Ishikawa (cell line): ENCODE measurements at regions not wholly inside any gene's neighbourhood (a gene's known extent, or its start where the extent isn't known, plus 50 kb on each side); places are given as distances from the start of the nearest gene placed in this dataset.

Source experiments
- CEBPB ChIP-seq: IDR thresholded peaks from 2 replicates; pipeline ENCODE4 v1.6.1; 2012
- CREB1 ChIP-seq: IDR thresholded peaks from 2 replicates; pipeline ENCODE4 v1.6.1; 2012; ENCODE audit warnings: low read depth
- EGR1 ChIP-seq: IDR thresholded peaks from 2 replicates; pipeline ENCODE4 v1.6.1; 2012
- EP300 ChIP-seq: IDR thresholded peaks from 2 replicates; pipeline ENCODE4 v1.6.1; 2012; ENCODE audit warnings: borderline replicate concordance
- FOXM1 ChIP-seq: IDR thresholded peaks from 2 replicates; pipeline ENCODE4 v1.6.1; 2012; ENCODE audit warnings: low read depth, borderline replicate concordance
- NFIC ChIP-seq: IDR thresholded peaks from 2 replicates; pipeline ENCODE4 v1.6.1; 2012
- RAD21 ChIP-seq: IDR thresholded peaks from 2 replicates; pipeline ENCODE4 v1.6.1; 2012; ENCODE audit warnings: low read depth
- TAF1 ChIP-seq: IDR thresholded peaks from 2 replicates; pipeline ENCODE4 v1.6.1; 2012; ENCODE audit warnings: low read depth, mild to moderate bottlenecking
- TCF12 ChIP-seq: IDR thresholded peaks from 2 replicates; pipeline ENCODE4 v1.6.1; 2012; ENCODE audit warnings: low read depth
- TEAD4 ChIP-seq: IDR thresholded peaks from 2 replicates; pipeline ENCODE4 v1.6.1; 2012
- YY1 ChIP-seq: IDR thresholded peaks from 2 replicates; pipeline ENCODE4 v1.6.1; 2012; ENCODE audit warnings: low read depth
- ZBTB7A ChIP-seq: IDR thresholded peaks from 2 replicates; pipeline ENCODE4 v1.6.1; 2012; ENCODE audit warnings: low read depth
- TF ChIP-seq, protein P1 (sequence below): IDR thresholded peaks from 2 replicates; pipeline ENCODE4 v1.6.1; 2012; ENCODE audit warnings: low read depth, mild to moderate bottlenecking
- TF ChIP-seq, protein P2 (sequence below): IDR thresholded peaks from 2 replicates; pipeline ENCODE4 v1.6.1; 2012
- TF ChIP-seq, protein P3 (sequence below): IDR thresholded peaks from 2 replicates; pipeline ENCODE4 v1.6.1; 2012

DNA sequence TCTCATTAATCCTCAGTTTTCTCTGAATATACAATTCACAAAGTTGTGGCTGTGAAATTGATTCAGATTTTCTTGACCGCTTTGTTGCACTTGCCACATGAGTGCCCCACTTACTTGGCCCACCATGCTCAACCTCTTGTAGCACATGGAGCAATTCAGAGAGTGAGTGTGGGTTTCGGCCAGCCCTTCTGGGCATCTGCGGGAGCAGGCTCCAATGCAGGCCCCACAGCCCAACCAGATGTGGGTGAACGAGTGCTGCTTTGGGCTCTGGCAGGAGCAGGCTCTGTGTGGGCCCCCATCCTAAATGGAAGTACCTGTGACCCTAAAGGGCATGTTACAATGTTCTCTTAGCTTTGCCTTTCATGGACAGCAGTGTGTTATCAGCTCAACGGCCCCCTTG is 2338.6 kb downstream of the LRRC4C start:
- TF ChIP-seq TCF12 (no peak), ZBTB7A (no peak), TAF1 (no peak), CEBPB (no peak), NFIC (no peak), EP300 (no peak), FOXM1 (no peak), EGR1 (no peak), YY1 (no peak), RAD21 (no peak), TEAD4 (no peak), CREB1 (no peak)
- TF ChIP-seq, protein P1, sequence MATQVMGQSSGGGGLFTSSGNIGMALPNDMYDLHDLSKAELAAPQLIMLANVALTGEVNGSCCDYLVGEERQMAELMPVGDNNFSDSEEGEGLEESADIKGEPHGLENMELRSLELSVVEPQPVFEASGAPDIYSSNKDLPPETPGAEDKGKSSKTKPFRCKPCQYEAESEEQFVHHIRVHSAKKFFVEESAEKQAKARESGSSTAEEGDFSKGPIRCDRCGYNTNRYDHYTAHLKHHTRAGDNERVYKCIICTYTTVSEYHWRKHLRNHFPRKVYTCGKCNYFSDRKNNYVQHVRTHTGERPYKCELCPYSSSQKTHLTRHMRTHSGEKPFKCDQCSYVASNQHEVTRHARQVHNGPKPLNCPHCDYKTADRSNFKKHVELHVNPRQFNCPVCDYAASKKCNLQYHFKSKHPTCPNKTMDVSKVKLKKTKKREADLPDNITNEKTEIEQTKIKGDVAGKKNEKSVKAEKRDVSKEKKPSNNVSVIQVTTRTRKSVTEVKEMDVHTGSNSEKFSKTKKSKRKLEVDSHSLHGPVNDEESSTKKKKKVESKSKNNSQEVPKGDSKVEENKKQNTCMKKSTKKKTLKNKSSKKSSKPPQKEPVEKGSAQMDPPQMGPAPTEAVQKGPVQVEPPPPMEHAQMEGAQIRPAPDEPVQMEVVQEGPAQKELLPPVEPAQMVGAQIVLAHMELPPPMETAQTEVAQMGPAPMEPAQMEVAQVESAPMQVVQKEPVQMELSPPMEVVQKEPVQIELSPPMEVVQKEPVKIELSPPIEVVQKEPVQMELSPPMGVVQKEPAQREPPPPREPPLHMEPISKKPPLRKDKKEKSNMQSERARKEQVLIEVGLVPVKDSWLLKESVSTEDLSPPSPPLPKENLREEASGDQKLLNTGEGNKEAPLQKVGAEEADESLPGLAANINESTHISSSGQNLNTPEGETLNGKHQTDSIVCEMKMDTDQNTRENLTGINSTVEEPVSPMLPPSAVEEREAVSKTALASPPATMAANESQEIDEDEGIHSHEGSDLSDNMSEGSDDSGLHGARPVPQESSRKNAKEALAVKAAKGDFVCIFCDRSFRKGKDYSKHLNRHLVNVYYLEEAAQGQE: no peak
- TF ChIP-seq, protein P2, sequence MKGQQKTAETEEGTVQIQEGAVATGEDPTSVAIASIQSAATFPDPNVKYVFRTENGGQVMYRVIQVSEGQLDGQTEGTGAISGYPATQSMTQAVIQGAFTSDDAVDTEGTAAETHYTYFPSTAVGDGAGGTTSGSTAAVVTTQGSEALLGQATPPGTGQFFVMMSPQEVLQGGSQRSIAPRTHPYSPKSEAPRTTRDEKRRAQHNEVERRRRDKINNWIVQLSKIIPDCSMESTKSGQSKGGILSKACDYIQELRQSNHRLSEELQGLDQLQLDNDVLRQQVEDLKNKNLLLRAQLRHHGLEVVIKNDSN: no peak

DNA sequence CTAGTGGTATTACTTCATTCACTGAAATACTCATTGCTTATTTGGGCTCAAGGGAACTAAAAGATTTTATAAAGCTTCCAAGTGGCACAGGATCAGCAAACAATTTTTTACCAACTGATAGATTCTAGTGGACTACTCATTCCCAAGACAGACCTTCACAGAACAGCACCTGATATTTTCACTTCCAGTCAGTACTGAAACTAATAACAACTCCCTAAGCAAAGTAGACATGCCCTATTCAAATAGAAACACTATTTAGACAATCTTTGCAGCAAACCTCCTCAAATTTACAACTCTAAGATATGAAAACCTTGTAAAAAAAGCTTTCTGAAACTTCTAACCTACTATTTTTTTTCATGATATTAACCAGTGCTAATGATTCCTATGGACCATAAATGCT is 2345.8 kb downstream of the LRRC4C start:
- no peak for TF ChIP-seq ZBTB7A
- TF ChIP-seq FOXM1: no peak
- no peak for TF ChIP-seq EGR1
- no peak for TF ChIP-seq NFIC
- TF ChIP-seq, protein P1: no peak
- TF ChIP-seq, protein P3, sequence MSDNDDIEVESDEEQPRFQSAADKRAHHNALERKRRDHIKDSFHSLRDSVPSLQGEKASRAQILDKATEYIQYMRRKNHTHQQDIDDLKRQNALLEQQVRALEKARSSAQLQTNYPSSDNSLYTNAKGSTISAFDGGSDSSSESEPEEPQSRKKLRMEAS: no peak
- TF ChIP-seq CEBPB: no peak
- TF ChIP-seq TCF12: no peak
- TF ChIP-seq, protein P2: no peak
- no peak for TF ChIP-seq CREB1
- TF ChIP-seq YY1: no peak
- TF ChIP-seq TAF1: no peak
- no peak for TF ChIP-seq RAD21

DNA sequence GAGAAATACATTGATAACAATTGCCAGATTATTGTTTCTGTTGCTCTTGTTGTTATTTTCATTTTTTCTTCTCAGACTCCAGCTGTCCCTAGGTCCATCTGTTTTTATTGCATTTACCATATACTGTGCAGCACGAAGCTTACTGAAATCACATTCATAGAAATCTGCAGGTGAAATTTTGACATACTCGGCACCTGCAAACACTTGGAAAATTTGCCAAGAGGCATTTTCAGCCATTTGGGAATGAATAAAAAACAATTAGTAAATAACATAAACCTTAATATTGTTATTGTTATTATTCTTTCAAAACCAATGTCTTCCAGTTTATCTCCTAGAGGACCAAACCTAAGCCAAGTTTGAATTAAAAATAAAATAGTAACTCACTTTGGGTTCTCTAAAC is 2357.2 kb downstream of the LRRC4C start:
- TF ChIP-seq, protein P1: no peak
- no peak for TF ChIP-seq TAF1
- no peak for TF ChIP-seq TEAD4
- no peak for TF ChIP-seq EP300
- TF ChIP-seq, protein P3: no peak
- no peak for TF ChIP-seq ZBTB7A
- TF ChIP-seq RAD21: no peak

DNA sequence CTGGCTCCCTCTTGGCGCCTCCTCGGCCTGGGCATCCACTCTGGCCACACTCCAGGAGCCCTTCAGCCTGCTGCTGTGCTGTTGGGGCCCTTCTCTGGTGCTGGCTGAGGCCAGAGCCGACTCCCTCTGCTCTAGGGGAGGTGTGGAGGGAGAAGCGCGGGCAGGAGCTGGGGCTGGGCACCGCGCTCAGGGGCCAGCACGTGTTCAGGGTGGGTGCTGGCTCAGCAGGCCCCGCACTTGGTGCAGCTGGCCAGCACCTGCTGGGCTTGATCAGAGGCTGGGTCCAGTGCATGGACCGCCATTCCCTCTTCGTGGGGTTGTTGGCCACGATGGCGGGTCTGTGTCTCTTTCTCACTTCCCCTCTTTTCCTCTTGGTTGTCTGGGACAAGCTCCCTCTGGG is 2381.0 kb downstream of the LRRC4C start:
- TF ChIP-seq FOXM1: no peak
- TF ChIP-seq, protein P3: no peak

DNA sequence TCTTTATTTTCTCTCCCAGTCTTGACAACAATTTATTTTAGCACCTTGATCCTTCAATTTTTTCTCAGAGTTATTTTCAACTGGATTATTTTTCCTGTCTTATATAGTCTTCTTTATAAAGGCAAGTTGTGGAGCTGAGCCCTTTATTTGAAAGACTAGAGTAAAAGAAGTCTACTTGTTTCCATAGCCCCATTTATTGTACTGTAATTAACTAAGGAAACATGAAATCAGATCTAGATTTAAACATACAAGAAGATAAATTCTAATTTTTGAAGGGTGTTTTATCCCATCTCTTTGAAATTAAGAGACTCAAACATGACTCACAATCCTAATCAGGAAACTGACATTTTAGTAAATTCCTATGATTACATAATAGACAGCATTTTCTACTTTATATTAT is 2421.8 kb downstream of the LRRC4C start:
- no peak for TF ChIP-seq FOXM1
- no peak for TF ChIP-seq CEBPB
- no peak for TF ChIP-seq NFIC
- TF ChIP-seq EP300: no peak
- TF ChIP-seq, protein P3: no peak
- no peak for TF ChIP-seq YY1
- TF ChIP-seq RAD21: no peak
- TF ChIP-seq TAF1: no peak
- TF ChIP-seq CREB1: no peak
- TF ChIP-seq, protein P2: no peak
- TF ChIP-seq TCF12: no peak
